Activated CD4-positive, alpha-beta T cell treated with anti-CD3 and anti-CD28 coated beads, Interleukin-2, amount 50 U/mL, for 24 hours (primary cell): ENCODE measurements at regions not wholly inside any gene's neighbourhood (a gene's known extent, or its start where the extent isn't known, plus 50 kb on each side); places are given as distances from the start of the nearest gene placed in this dataset.

Experiments
- DNase-seq, 2 donors: peaks; one replicate each; pipeline ENCODE4 v3.0.0-alpha.2; 2020; ENCODE audit warnings: low read depth in 1 of 2, low spot score in 1 of 2

DNA sequence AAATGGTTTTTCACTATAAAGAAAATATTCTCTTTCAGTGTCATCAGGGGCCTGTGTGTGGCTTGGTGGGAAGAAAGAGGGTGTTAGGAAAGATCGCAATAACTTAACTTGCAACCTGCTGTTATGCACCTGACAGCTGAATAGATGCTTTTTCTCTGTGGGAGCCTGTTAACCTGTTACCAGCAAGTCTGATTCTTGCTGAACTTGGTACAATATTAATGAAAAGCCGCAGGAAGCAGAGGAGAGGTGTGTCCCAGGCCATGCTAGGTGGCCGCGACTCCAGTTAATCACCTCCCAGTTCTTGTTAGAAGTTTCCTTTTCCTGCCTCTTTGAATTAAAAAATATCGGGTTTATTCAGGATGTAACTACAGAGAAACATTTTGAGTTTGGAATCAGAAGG, 494.8 kb upstream of the AGA start:
- DNase-seq, result no peak

DNA sequence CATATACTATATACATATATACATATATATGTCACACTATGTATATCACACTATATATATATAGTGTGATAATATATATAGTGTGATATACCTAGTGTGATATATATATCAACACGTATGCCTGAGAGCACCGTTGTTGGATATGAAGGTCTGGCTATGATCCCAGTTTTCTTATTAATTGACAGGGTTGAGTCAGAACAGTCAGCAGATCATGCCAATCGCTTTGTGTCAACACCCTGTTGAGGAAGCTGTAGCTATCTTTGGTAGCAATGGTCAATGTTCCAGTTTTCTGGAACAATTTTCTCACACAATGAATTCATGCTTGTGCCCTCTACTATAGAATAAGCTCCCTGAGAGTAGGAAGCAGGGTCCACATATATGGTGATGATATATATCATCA, 496.0 kb upstream of the AGA start:
- no peak for DNase-seq

DNA sequence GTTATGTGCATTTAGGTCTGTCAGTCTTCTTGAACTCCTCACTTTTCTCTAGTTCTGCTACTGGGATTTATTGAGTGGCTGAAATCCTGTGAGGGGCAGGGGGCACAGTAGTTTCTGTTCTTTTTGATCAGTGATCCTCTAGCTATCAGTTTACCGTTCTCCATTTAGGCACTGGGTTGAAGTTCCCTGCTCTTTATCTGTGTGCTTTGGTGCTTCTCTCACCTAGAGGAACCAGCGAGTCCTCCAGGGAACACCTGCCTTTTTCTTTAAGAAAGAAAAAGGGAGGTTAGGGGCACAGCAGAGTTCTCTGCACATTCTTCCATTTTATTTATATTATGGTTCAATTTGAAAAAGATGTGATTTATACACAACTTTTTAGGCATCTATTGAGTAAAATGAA, 503.0 kb upstream of the AGA start:
- no peak for DNase-seq

DNA sequence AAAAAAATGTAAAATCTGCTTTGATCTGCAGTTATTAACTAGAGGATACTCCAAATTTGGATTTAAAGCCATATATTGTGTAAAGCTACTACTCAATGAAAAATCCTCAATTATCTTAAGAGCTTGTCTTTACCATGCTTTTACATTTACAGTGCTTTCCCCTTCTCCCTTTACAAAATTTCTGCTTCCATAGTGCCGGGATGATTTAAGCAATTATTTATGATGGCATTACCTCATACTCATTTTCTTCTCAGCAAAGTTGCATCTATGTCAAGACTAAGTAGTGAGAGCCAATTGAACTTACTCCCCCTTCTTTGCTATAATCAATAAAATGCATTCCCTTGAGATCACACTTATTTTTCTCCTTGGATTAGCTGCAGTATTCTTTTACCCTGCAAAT, 505.4 kb upstream of the AGA start:
- DNase-seq, result no peak

DNA sequence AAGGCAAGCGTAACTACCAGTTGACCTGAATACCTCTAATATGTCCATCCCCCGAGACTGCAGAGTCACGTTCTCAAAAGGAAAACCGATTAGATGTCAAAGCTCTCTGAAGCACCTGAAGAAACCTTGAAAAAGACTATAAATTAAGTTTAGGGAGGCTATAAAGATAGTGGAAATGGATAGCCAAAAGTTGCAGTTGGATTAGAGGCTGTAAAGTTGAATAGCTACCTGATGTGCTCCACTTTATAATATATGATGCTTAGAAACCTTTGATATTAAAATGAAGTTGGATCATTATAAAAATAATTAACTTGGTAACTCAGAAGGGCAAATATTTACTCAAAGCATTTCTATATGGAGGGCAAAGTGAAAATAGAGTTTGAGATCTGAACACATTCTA, 506.6 kb upstream of the AGA start:
- no peak for DNase-seq

DNA sequence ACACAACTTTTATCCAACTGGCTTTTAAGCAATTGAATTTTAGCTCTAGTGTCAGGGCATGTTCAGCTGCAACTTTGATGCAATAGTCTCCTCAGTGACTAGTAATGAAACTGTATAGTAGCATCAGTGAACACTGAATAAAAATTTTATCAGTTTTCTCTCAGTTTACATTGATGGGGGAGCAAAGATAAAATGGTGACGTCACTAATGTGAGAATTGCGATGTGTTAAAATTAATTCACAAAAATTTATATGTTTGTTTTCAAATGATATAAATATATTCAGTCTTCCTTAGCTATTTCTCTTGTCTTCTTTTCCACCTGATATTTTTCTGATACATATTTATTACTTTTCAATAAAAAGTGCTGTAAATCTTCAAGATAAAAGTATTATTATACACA, 508.8 kb upstream of the AGA start:
- DNase-seq, result no peak

DNA sequence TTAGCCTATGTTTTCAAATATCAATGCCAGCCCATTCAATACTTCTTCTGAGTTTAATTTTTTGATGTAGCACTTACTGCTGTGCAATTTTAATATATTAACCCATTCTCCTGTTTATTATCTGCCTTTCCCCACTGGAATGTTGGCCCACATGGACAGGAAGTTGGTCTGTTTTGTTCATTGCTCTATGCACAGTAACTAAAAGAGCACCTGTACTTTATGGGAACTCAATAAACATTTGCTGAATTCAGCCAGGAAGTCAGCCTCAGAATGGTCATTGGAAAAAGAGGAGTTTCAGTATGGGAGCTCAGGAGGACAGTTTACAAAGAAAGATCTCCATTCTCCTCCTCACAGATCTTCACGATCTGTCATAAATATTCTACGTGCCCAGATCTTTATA, 510.5 kb upstream of the AGA start:
- DNase-seq, result no peak

DNA sequence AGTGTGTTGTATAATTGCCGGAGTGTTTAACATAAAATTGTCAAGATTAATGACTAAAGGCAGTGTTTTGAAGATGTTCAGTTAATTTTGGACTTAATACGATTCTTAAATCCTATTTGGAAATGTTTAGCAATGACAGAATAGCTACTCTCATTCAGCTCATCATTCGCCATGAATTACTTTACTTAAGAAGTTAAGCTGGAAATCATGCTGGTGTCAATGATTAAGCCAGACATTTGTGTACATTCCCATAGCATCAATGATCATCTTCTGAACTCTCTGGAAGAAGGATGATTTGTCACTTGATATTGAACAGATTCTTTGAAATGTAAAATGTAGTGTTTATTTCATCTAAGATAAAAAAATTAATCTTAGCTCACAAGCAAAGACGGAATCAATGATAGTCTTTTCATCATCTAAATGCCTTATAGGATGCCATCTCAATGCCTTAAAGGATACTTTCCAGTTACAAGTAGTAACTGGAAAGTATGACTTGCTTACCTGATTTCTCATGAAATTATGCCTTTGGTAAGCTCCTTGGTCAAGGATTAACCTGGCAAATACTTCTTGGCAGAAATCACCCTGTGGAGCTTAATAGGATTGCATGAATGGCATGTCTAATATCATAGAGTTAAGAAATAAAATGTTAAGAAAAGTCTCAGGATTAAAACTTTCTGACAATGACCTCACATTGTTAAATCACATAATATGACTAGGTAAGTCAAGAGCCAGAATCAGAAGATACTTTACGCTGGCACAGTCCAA, 515.5 kb upstream of the AGA start:
- DNase-seq, result no peak

DNA sequence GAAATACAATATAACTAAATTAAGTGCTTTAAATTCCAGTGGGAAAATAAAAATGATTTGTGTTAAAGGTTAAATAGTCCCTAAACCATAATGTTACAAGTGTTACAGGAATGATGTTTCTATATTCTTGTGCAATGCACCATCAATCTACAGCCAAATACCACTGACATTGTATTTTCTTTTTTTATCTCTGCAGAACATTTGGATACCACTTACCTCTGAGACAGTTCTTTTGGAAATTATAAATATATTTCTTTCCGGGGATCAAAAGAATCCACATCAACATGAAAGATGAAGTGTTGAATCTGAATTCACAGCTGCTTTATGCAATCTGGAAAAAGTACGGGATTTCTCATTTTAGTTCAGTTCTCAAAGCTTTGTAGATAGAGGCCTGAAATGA, 518.3 kb upstream of the AGA start:
- no peak for DNase-seq

DNA sequence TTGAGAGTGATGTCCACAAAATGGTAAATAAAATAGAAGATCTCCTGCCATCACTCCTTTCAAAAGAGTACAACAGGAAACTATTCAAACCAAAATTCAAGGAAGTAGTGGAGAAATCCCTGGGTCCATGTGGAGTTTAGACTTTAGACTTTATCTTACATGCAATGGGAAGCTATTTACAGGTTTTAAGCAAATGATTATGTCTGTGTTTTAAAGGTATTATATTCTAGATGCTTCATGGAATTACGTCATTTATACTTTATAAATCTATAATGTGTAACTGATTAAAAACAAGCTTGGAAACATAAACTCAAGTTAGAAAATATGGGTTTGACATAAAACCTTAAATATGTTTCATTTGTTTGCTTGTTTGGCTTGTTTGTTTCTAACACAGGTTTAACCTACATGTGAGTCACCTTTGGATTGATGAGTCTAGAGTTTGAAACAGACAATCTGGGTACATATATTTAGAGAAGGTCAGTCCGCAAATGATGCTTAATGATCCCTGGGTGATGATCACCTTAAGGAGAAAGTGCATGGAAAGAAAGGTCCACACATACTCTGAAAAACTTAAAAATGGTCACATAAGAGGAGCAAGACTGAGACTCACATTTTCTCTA, 519.6 kb upstream of the AGA start:
- DNase-seq, result no peak

DNA sequence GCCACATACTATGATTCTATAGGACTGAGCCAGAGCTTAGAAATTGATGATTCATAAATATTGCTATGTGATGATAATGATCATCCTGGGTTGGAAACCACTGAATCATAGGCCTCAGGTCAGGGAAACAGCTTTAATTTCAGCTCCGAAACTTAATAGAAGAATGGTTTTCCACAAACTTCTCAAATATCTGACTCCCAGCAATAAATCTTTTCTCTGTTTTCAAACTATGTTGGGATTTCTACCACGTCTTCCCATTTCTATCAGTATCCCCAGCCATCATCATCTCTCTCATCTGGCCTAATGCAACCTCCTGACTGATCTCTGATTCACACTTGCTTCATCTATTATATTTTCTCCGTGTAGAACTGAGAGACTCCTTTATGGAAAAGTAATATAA, 521.8 kb upstream of the AGA start:
- DNase-seq, result no peak

DNA sequence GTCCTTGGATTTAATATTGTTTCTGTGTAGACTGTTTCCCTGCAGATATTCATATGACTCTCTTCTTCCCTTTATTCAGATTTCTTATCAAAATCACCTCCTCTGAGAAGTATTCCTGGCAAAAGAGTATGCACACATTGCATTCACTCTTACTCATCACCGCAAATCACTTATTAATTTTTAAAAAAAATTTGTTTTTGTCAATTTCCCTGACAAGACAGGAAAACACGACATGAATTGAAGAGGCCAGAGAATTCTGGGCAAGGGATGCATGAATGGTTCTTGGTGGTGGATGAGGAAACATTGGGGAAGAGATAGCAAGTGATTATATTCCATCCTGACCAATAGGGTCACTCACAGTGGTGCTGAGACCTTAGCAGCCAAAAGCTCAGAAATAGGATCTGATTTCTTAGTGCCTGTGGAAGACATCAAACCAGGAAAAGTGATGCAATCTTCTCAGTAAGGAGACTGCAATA, 522.5 kb upstream of the AGA start:
- no peak for DNase-seq

DNA sequence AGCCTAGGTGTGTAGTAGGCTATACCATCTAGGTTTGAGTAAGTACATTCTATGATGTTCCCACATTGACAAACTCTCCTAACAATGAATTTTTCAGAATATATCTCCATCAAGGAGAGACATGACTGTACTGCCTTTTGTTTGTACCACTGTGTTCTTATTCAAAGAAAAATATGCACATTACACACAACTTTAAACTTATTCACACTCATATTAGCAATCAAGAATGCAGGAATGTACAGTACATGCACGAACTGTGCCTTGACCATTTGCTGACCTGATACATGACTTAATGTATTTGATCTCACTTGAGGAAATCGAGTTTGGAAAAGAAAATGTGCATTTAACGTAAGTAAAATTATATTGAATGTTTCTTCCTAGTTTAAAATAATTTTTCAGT, 525.1 kb upstream of the AGA start:
- DNase-seq, result no peak

DNA sequence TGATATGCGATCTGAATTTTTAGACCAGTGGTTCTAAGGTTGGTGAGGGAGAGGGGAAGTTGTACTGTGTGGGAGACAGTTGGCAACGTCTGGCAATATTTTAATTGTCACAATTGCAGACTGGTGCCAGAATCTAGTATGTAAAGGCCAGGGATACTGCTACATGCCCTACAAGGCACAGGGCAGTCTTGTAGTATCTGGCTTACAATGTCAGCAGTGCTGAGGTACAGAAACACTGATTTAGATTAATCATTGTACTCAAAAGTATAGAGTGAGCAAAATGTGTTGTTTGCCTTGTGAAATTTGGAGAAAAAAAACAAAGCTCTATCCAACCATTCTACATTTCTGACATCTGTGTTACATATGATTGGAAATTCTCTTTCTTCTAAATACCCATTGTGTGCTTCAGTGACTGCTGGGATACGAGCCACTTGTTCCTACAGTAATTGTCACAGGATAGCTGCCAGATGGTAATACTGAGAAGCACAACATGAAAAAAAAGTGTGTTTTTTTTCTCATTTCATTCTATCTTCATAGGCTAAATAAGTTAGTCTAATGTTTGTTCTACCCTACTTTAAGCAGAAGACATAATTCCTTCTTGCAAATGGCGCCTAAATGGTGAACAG, 526.7 kb upstream of the AGA start:
- DNase-seq, result no peak

DNA sequence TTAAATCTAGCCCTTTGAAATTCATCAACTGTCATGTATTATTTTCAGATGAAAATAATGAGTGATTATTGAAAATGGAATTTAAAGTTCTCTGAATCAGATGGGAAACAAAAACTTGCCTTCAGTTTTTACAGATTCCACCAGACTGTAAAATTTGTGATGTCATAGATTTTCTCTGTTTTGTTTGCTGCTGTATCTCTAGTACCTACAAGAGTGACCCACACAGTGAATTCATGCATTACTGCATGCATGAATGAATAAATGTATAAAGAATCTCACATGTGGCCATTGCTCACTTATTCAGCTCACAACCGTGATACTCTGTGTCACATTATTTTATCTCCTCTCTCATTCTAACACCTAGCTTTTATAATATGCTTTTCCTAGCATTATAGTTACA, 532.2 kb upstream of the AGA start:
- no peak for DNase-seq

DNA sequence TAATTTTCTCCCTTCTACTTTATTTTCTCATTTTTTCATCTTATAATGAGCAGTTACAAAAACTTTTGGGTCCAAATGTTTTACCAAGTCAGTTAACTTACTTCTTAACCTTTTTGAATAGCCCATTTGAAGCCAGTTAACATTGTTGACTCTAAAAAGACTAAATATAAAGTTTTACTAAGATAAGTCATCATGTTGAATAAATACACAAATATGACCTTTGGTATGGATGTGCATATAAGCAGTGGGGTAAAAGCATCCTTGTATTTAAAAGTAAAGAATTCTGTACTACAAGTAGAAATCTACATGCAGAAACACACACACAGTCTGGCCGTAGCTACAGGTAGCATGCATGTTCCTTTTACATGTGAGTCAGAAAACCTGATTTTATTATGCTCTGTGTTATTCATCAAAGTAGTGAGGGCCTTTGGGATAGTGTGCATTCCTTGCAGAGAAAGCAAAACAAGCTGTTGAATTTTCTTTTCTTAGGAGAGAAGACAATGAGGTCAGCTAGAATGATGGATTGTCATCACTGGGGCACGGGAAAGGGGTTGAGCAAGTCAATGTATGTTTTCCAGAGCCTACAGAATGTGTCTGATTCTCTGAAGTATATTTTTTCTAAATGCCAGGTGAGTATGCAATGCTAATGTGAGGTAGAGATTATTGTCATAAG, 533.2 kb upstream of the AGA start:
- DNase-seq, result no peak

DNA sequence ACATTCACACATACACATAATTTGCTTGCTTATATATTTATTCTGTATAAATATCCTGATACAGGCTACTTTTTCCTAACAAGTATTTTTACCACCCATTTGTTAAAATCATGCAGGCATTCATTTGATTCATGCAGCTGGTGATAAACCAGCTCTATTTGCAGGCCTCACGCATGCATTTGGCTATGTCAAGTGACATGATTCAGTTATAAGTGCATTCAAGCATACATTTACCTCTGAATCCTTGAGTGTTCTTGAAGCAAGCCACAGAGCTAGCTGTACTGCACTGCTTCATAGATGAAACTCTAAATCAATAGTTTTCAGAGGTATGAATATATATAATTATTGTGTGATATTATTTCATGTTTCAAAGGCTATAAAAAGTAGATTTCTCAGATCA, 544.0 kb upstream of the AGA start:
- DNase-seq, result no peak

DNA sequence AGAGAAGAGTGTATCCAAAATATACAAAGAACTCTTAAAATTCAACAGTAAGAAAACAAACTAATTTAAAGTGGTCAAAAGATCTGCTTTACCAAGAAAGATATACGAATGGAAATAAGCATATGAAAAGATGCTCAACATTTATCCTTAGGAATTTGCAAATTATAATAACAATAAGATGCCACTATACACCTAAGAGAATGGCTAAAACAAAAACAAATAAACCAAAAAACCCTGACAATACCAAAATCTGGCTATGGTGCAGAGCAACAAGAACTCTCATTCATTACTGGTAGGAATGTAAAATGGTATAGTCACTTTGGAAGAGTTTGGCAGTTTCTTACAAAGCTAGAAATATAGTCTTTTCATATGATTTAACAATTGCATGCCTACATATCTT, 545.7 kb upstream of the AGA start:
- DNase-seq, result no peak

DNA sequence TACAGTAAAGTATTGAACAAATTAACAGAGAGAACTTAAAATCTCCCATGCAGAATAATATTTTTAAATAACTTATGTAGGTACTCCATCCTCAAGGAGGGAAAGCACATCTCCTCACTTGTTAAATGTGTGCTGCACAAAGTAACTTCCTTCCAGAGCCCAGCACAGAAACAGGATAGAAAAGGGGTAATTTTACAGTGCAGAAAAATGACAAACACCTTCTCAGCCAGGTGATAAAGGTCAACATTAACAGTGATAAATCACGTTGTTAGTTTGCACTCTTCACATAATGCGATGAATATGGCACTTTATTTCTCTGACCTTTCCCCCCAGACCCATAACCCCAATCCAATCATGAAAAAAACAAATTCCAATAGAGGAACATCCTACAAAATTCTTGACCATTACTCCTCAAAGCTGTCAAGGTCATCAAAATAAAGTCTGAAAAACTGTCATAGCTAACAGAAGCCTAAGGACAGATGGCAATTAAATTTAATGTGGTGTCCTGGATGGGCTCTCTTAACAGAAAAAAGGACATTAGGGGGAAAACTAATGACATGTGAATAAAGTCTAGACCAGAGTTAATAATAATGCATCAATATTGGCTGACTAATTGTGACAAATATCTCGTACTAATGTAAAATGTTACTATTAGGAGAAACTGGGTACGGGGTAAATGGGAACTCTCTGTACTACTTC, 547.4 kb upstream of the AGA start:
- DNase-seq, result no peak

DNA sequence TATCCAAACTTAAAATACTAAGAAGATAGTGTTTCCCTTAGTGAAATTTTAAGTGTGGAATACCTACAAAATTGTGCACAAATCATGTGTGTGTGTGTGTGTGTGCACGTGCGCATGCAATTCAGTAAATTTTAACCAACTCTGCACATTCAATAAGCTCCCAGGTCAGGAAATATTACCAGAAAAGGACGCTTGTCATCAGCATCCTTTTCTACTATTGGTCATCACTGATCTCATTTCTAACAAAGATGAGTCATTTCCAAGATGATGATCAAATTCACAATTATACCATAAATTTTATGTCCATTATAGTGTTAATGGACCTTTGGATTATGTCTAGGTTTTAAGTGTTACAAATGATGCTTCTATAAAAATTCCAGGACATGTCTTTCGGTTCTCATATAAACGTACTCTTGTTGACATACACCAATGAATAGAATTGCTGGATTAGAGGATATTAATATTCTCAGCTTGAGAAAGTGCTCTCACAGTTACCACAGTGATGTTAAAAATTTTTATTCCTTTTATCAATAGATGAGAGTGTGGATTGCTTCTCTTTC, 560.9 kb upstream of the AGA start:
- DNase-seq, result no peak

DNA sequence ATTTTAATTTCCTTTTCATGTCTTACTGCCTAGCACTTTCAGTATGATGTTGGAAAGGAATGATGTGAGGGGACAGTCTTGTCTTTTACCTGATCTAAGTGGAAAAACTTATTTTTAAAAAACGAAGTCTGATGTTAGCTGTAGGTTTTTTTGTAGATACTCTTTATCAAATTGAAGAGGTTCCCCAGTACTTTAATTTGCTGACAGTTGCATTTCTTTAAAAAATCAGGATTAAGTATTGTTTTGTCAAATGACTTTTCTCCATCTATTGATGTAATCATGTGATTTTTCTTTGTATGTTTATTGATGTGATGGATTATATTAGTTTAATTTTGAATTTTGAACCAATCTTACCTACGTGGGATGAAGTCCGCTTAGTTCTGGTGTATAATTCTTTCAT, 568.4 kb upstream of the AGA start:
- DNase-seq, result no peak
